Hepatocyte (in vitro differentiated cells): ENCODE measurements at regions not wholly inside any gene's neighbourhood (a gene's known extent, or its start where the extent isn't known, plus 50 kb on each side); places are given as distances from the start of the nearest gene placed in this dataset.
"Not testable (repeated sequence)": the region's sequence is repeated elsewhere in the genome, so short reads cannot be mapped to it uniquely, and the experiment has no call there.

Experiments
- DNase-seq: peaks from one replicate; pipeline ENCODE4 v3.0.0-alpha.2; 2016; ENCODE audit warnings: low spot score
- H2AFZ ChIP-seq: fragments of 200-600 bp; sonication (generic); 2 replicates; pipeline ENCODE4 v1.6.0; 2016; ENCODE audit warnings: antibody characterized with exemption, mild to moderate bottlenecking
- H3K27ac ChIP-seq: fragments of 200-600 bp; sonication (generic); 2 replicates; pipeline ENCODE4 v1.5.1; 2016; ENCODE audit warnings: mild to moderate bottlenecking
- H3K27me3 ChIP-seq: fragments of 200-600 bp; sonication (generic); 2 replicates; pipeline ENCODE4 v1.6.1; 2016
- H3K36me3 ChIP-seq: fragments of 200-600 bp; sonication (generic); replicated peaks from 2 replicates; pipeline ENCODE4 v1.5.1; 2016; ENCODE audit warnings: low read depth; ENCODE audit not compliant: insufficient read depth
- H3K4me1 ChIP-seq: fragments of 200-600 bp; sonication (generic); 2 replicates; pipeline ENCODE4 v1.5.1; 2016; ENCODE audit warnings: mild to moderate bottlenecking, moderate library complexity; ENCODE audit not compliant: insufficient read depth
- H3K4me2 ChIP-seq: fragments of 200-600 bp; sonication (generic); 2 replicates; pipeline ENCODE4 v1.6.0; 2016
- H3K4me3 ChIP-seq: fragments of 200-600 bp; sonication (generic); 2 replicates; pipeline ENCODE4 v1.5.1; 2016; ENCODE audit warnings: mild to moderate bottlenecking
- H3K79me2 ChIP-seq: fragments of 200-600 bp; sonication (generic); 2 replicates; pipeline ENCODE4 v1.6.0; 2017; ENCODE audit warnings: mild to moderate bottlenecking
- H3K9me2 ChIP-seq: fragments of 200-600 bp; sonication (generic); replicated peaks from 2 replicates; pipeline ENCODE4 v1.6.0; 2017; ENCODE audit warnings: mild to moderate bottlenecking; ENCODE audit not compliant: insufficient read depth
- H3K9me3 ChIP-seq: fragments of 200-600 bp; sonication (generic); 2 replicates; pipeline ENCODE4 v1.5.1; 2016; ENCODE audit warnings: low read depth, mild to moderate bottlenecking
- H4K20me1 ChIP-seq: fragments of 200-600 bp; sonication (generic); 2 replicates; pipeline ENCODE4 v1.6.0; 2016; ENCODE audit warnings: mild to moderate bottlenecking; ENCODE audit not compliant: insufficient read depth, poor library complexity, severe bottlenecking
- EZH2 ChIP-seq: fragments of 200-600 bp; sonication (generic); IDR thresholded peaks from 2 replicates; pipeline ENCODE4 v1.6.1; 2016; ENCODE audit warnings: antibody characterized with exemption, mild to moderate bottlenecking, borderline replicate concordance
- EZH2phosphoT487 ChIP-seq: fragments of 200-600 bp; sonication (generic); IDR thresholded peaks from one replicate; pipeline ENCODE4 v1.6.1; 2018; ENCODE audit warnings: antibody characterized with exemption, mild to moderate bottlenecking, low read depth, moderate library complexity; ENCODE audit not compliant: unreplicated experiment, severe bottlenecking
- WGBS: methylation state at CpG from one replicate; pipeline ENCODE4 v1.1.6; 2016; ENCODE audit warnings: low lambda C conversion rate; ENCODE audit errors: missing lambda C conversion rate; 5-methylcytosine and 5-hydroxymethylcytosine counted together
- TF ChIP-seq, protein P1 (sequence below): fragments of 200-600 bp; sonication (generic); IDR thresholded peaks from 2 replicates; pipeline ENCODE4 v1.5.1; 2016; ENCODE audit warnings: antibody characterized with exemption, mild to moderate bottlenecking; ENCODE audit not compliant: poor library complexity

- Histone ChIP-seq H2AFZ (no peak overlapping the region), H3K79me2 (no peaks in the 10 kb centered on the region), H3K9me3 (no peaks in the 10 kb centered on the region), H3K4me3 (no peak overlapping the region), H3K4me1 (no peaks in the 10 kb centered on the region), H3K27me3 (no peaks in the 10 kb centered on the region), H3K9me2 (no peaks in the 10 kb centered on the region), H3K27ac (no peak overlapping the region), H3K4me2 (no peak overlapping the region), H3K36me3 (no peaks in the 10 kb centered on the region), H4K20me1 (no peaks in the 10 kb centered on the region)
- TF ChIP-seq EZH2 = no peak
- TF ChIP-seq EZH2phosphoT487 = no peak
- TF ChIP-seq, protein P1, sequence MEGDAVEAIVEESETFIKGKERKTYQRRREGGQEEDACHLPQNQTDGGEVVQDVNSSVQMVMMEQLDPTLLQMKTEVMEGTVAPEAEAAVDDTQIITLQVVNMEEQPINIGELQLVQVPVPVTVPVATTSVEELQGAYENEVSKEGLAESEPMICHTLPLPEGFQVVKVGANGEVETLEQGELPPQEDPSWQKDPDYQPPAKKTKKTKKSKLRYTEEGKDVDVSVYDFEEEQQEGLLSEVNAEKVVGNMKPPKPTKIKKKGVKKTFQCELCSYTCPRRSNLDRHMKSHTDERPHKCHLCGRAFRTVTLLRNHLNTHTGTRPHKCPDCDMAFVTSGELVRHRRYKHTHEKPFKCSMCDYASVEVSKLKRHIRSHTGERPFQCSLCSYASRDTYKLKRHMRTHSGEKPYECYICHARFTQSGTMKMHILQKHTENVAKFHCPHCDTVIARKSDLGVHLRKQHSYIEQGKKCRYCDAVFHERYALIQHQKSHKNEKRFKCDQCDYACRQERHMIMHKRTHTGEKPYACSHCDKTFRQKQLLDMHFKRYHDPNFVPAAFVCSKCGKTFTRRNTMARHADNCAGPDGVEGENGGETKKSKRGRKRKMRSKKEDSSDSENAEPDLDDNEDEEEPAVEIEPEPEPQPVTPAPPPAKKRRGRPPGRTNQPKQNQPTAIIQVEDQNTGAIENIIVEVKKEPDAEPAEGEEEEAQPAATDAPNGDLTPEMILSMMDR = no peak
- WGBS = 46% methylated on average over 7 of the region's 7 CpGs
- no peak for DNase-seq
These were observed 83.6 kb upstream of the PIK3C3 start for GRCh38 chr18:41871229-41872000.

- H3K27me3 ChIP-seq = no peaks in the 10 kb centered on the region
- no peaks in the 10 kb centered on the region for H3K9me3 ChIP-seq
- H4K20me1 ChIP-seq = no peaks in the 10 kb centered on the region
- H3K36me3 ChIP-seq = no peaks in the 10 kb centered on the region
- no peaks in the 10 kb centered on the region for H3K79me2 ChIP-seq
- no peak for TF ChIP-seq EZH2
- H3K4me1 ChIP-seq = no peaks in the 10 kb centered on the region
- H3K9me2 ChIP-seq = no peaks in the 10 kb centered on the region
- no peak overlapping the region for H3K4me2 ChIP-seq
- no peak overlapping the region for H3K4me3 ChIP-seq
- H2AFZ ChIP-seq = no peak overlapping the region
- no peak overlapping the region for H3K27ac ChIP-seq
- no peak for DNase-seq
These were observed 84.2 kb upstream of the PIK3C3 start for GRCh38 chr18:41870817-41871216.

DNA sequence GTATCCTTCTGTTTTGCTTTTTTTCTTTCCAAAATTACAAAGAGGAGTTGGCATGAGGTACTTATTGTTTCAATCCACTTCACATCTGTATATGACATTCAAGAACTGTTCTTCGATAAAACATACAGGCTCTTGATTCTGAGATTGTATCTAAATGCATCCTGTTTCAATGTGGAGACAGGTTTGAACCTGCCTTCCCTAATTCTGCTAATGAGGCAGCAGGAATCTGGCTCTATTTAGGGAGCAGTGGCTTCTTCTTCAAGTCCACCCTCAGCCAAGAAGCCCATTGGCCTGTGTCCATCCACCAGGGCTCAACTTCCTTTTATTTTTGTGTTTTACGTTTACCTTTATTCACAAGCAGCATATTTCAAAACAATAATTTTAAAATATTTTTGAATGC, 84.8 kb upstream of the PIK3C3 start:
- Histone ChIP-seq H3K9me3 (no peaks in the 10 kb centered on the region), H3K36me3 (no peaks in the 10 kb centered on the region), H3K27me3 (no peaks in the 10 kb centered on the region), H3K9me2 (no peaks in the 10 kb centered on the region), H3K4me2 (no peak overlapping the region), H3K4me1 (no peaks in the 10 kb centered on the region), H2AFZ (no peak overlapping the region), H3K27ac (no peak overlapping the region), H3K4me3 (no peak overlapping the region), H4K20me1 (no peaks in the 10 kb centered on the region), H3K79me2 (no peaks in the 10 kb centered on the region)
- 95% methylated on average over 2 of the region's 2 CpGs for WGBS
- DNase-seq = no peak
- no peak for TF ChIP-seq EZH2phosphoT487
- TF ChIP-seq EZH2 = no peak
- TF ChIP-seq, protein P1 = no peak

DNA sequence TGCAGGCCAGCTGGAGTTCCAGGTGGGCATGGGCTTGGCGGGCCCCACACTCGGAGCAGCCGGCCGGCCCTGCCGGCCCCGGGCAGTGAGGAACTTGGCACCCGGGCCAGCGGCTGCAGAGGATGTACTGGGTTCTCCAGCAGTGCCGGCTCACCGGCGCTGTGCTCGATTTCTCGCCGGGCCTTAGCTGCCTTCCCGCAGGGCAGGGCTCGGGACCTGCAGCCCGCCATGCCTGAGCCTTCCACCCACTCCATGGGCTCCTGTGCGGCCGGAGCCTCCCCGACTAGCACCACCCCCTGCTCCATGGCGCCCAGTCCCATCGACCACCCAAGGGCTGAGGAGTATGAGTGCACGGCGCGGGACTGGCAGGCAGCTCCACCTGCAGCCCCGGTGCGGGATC, 89.2 kb upstream of the PIK3C3 start:
- H3K9me2 ChIP-seq, H3K79me2 ChIP-seq, H3K4me1 ChIP-seq, H3K27me3 ChIP-seq, H3K4me3 ChIP-seq, DNase-seq, H4K20me1 ChIP-seq, H3K27ac ChIP-seq, H3K36me3 ChIP-seq, H2AFZ ChIP-seq, H3K9me3 ChIP-seq, H3K4me2 ChIP-seq: not testable (repeated sequence)
- WGBS = 97% methylated on average over 18 of the region's 27 CpGs
